ENCODE measurements at regions not wholly inside any gene's neighbourhood (a gene's known extent, or its start where the extent isn't known, plus 50 kb on each side); places are given as distances from the start of the nearest gene placed in this dataset.

DNA sequence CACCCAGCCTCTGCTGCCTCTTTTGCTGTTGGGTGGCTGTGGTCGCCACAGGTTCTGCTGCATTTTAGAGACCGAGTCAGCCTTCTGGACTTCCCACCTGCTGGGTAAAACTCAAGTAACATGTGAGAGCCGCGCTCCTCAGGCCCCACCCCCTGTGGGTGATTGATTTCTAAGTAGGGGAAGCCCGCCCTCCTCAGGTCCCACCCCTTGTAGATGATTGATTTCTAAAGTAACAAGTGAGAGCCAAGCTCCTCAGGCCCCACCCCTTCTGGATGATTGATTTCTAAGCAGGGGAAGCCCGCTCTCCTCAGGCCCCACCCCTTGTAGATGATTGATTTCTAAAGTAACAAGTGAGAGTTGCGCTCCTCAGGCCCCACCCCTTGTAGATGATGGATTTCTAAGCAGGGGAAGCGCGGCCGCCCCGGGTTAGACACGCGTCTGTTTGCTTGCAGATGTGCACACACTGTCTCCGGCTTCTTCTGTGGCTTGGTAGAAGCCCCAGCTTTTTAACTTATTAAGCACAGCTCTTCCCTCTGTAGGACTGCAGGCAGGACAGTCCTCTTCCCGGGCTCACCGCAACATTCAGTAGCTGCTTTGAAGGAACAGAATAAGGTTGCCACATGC lies 83.4 kb downstream of the FAM43A start:
- peak; percentile 96 for DNase-seq

- DNase-seq, result no peak
These were observed 86.7 kb downstream of the FAM43A start for GRCh38 chr3:194772241-194773000.

DNA sequence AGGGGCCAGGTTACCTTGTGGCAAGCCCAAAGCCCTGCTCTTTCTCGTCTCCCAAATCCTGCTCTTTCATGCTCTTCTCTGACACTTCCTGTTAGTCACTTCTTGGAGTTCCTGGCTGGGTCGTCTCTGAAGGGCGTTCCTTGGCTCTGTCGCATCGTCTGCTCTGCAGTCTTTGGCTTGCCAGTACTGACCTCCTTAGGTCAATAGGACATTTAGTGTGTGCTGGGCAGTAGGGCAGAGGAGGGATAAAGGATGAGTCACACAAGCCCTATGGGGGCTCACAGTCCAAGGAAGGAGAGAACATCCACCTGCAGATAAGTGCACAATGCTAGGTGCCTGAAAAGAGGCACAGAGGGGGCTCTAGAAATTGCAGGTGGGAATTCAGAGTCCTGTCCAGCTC lies 87.5 kb downstream of the FAM43A start:
- DNase-seq, result no peak

- DNase-seq, result peak; percentile 47
These were observed 88.2 kb downstream of the FAM43A start for GRCh38 chr3:194773771-194774455.

- no peak for DNase-seq
These were observed 89.6 kb downstream of the FAM43A start for GRCh38 chr3:194775266-194775665.

GRCh38 chr3:194775731-194776130 lies 90.0 kb downstream of the FAM43A start:
- DNase-seq, result no peak

GRCh38 chr3:194777729-194778128 lies 92.0 kb downstream of the FAM43A start:
- no peak for DNase-seq

DNA sequence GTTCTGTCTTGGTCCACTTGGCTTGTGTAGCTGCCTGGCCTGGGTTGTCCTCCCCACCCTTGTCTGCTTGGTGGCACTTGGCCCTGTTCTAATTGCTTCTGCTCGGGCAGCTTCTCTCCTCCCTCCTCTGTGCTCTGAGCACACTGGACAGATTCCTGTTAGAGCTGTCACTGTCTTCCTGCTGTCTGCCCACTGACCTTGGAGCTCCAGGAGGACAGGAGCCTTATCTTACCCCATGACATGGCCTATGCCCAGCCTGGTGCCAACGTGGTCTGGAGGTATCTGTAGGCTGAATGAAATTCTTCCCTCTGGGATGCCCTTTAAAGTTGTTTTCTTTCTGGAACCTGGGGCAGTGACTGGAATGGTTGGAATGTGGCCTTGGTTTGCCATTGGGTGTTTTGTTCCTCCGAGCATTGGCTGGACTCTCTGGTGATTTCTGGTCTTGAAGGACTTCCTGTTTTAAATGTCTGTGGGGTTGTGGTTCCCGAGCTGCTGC lies 94.1 kb downstream of the FAM43A start:
- DNase-seq, result no peak

- DNase-seq, result no peak
These were observed 95.0 kb downstream of the FAM43A start for GRCh38 chr3:194780706-194781105.

DNA sequence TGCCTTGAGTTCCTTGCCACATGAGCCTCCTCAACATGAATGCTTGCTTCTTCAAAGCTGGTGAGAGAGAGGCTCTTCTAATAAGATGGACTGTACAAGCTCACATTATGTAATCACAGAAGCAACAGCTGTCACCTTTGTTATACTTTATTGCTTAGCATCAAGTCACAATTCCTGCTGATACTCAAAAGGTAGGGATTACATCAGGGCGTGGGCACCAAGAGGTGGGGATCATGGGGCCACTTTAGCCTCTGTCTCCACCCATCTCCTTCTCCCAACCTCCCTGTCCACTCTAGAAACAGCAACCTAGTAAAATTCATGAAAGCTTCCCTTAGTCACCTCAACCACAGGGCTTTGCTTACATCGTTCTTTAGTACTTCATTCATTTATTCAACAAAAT lies 95.9 kb downstream of the FAM43A start:
- DNase-seq, result no peak

DNA sequence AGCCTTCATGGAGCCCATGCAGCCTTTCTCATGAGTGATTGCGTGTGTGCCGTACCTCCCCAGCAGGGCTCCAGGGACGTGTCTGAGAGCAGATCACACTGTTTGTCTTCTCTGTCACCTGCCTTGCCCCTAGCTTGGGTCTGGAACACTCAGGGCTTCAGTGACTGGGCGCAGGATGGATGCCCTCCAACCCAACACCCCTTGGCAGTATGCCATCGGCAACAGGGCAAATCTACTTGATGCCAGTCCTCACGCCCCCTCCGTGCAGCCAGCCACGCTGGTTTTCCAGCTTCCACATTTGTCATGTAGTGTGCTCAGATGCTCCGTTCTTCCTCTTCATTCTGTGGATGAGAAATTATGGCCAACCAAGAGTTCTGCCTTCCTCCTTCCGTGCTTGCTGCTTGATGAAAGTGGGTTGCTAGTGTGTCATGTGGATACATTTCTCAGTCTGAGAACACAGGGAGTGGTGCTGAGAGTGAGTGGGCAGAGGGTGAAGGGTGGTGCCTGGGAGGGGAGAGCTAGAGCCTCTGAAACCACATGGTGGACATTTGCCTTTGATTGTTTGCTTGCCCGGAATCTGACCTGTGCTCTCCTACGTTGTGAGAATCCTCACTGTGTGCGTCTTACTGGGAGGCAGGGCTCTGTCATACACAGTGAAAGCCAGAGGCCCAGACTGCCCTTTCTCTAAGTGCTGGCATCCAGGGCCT lies 97.2 kb downstream of the FAM43A start:
- no peak for DNase-seq

DNA sequence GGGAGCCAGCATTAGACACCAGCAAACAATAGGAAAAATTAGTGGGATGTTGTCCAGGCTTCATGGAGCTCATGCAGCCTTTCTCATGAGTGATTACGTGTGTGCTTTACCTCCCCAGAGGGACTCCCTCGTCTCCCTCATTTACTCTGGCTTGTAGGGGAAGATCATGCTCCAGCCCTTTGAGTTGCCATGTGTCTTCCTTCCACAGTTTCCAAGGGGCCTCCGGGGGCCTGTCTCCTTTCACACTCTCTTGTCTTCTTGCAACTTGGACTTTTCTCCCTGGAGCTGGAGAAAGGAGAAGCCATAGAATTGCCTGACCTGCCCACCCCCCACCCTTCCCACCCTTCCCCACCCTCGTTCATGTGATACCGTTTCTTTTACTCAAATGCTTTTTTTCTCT lies 98.7 kb downstream of the FAM43A start:
- no peak for DNase-seq

DNA sequence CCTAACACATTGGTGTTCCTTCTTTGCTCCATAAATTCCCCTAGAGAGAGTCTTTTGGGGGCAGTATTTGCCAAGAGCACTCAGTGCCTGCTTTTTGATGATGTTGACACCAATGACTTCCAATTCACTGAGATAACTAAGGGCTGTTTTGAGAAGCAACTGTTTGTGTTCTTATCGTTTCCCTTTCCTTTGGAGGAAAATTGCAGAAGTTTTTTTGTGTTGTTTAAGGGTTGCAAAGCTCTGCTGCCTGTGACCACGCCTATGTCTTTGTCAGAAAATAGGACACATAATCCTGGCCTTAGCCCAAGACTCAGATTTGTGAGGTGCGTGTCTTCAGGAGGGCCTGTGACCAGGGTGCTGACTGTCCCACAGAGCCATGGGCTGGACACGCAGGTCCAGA lies 99.6 kb downstream of the FAM43A start:
- DNase-seq, result no peak

GRCh38 chr3:194787072-194787471 lies 101.4 kb downstream of the FAM43A start:
- DNase-seq, result no peak

DNA sequence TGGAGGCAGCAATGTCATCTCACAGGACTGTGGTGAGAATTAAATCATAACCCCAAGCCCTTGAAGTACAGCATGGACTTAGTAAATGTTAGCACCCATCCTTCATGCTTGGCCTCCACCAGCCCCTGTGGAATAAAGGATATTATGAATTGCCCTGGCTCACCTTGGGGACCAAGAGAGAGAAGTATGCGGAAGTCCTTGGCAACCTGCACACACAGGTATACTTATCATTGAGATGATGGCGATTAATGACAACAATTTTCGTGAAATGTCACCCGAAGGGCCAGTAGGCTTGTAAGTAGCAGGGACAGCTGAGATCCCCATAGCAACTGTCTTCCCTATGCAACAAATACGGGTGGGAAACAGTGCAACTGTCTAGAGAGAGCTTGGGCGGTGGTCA lies 102.0 kb downstream of the FAM43A start:
- DNase-seq, result no peak

DNA sequence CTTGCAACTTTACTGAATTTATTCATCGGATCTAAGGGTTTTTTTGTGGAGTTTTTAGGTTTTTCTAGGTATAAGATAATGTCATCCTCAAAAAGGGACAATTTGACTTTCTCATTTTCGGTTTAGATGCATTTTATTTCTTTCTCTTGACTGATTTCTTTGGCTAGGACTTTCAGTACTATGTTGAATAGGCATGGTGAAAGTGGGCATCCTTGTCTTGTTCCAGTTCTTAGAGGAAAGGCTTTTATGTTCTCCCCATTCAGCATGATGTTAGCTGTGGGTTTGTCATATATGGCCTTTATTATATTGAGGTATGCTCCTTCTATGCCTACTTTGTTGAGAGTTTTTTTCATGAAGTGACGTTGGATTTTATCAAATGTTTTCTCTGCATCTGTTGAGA lies 106.7 kb downstream of the FAM43A start:
- no peak for DNase-seq

DNA sequence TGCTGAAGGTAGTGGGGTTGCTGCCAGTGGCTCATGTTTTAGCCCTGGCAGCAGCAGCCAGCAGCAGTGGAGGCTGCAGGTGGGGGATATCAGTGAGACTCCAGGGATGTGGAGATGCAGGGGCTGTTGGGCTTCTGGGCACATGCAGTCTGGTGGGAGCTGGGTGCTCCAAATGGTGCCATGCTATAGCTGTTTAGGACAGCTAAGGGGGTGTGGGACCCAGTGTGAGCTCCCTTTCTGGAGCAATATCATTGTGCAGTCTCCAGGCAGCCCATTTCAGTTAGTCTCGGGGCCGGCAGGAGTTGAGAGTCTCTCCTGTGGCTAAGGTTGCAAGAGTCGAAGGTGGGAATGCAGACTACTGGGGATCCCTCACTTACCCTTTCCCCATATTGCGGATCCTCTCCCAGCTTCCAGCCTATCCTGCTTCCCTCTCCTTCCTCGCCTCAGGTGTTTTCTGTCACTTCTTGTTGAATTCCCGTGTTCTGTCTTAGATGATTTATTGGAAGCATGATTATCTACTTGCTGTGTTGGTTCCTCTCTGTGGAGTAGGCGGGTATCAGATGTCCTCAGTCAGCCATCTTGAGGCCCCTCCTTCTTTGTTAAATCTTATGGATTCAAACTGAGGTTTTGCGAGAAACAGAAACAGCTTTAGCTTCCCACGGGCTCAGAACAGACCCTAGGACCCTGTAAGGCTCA lies 112.0 kb downstream of the FAM43A start:
- DNase-seq, result no peak

- no peak for DNase-seq
These were observed 112.8 kb downstream of the FAM43A start for GRCh38 chr3:194798486-194798885.

- DNase-seq, result no peak
These were observed 114.3 kb downstream of the FAM43A start for GRCh38 chr3:194800002-194800401.

DNA sequence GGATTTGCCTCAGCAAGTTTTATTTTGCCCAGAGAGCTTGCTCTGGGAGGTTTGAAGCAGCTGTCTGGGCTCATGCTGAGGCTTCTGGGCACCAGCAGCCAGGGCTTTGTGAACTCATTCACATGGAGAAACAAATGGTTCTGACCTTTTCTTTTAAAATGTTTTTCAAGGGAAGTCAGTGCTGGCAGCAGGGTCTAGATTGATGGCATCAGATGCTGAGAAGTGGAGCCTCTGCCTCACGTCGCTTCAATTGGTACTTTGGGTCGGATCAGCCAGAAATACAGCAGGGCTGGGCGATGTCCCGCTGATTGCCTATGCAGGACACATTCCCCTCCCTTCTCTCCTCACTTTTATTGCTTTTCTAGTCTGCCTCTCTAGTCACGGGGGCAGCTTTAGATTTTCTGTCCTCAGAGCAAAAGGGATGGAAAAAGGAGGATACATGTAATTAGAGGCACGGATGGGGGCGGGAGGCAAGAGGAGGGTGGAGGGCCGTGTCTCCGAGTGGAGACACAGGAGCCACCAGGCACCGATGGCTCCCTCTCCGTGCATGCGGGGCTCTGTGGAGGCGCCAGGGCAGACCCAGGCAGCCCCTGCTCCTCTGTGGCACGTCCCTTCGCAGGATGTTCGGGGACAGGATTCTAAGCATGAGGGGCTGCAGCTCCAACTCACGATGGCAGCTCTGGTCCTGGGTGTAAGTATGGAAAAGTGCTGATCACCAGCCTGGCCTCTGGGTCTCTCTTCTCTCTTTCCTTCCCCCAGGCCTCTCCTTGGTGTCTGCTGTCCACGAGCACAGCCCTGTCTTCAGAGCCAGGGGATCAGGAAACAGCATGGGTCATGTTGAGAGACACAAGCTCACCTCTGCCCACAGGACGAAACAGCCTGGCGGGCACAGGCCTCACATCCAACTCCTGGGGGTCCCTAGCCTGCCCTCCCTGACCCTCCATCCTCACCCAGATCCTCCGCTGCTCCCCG lies 116.1 kb downstream of the FAM43A start:
- DNase-seq, result peak; percentile 30

DNA sequence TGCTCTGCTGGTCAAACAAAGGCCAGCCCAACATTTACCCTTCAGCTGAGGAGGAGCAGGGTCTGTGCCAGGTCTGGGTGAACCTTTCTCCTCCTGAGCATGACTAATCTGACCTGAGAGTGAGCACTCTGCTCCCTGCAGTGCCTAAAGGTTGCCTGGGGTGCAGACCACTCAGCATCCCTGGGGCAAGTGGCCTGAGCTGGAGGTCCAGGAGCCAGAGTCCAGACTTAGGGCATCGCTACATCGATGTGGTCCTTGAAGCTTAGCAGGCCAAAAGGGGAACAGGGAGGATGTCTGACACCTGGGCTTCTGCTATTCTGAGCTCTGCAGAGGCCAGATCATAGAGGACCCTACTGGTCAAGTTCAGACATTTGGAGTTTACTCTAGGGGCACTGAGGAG lies 119.1 kb downstream of the FAM43A start:
- no peak for DNase-seq
